ENCODE measurements at regions not wholly inside any gene's neighbourhood (a gene's known extent, or its start where the extent isn't known, plus 50 kb on each side); places are given as distances from the start of the nearest gene placed in this dataset.

DNA sequence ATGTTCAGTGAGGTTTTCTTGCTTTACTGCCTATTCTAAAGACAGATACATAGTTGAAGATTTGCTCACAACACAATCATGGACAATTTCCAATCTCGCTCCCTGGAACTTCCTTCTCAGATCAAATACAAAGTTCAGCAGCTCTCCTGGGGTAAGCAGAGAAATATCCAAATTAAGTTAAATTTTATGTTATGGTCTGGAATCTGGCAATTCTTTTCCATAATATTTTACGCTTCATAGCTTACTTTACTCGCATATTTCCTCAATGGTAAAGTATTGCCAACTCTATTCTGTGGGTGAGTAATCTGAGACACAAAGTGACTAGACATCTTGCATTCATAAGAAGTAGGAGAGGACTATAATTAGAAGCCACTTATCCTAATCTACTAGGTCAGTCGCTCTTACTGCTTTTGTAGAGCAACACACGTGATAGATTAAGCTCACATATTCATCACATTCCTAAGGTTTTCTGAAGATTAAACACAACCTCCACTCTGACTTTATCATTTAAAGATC, 529.4 kb downstream of the CCDC85A start:
- H3K9me3 ChIP-seq (replicated peaks in 1 of 3), result no peaks in the 10 kb centered on the region
- 76 to 79% (median 77%) methylated on average over 5 of the region's 5 CpGs for WGBS, 4 donors
- H3K27me3 ChIP-seq, result no peaks in the 10 kb centered on the region

DNA sequence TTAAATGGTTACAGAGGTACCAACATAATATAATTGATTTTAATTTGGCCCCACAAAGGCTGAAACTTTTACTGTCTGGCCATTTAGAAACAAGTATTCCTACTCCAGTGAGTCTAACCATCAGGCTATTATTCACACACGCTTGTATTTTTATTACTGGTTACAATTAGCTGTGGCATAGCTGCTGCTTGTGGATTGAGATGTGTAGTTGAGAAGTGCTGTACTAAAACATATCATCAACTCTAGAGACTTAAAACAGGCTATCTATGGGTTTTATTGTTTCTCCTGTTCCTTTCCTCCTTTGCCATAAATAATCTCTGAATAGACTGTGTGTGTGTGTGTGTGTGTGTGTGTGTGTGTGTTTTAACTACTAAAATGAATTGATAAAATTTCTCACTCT, 530.2 kb downstream of the CCDC85A start:
- WGBS, 4 donors, result 65 to 91% (median 74%) methylated on average over 1 of the region's 1 CpG
- H3K4me3 ChIP-seq, result no peak overlapping the region
- no peaks in the 10 kb centered on the region for H3K4me1 ChIP-seq (replicated peaks in 1 of 2)
- H3K9me3 ChIP-seq (replicated peaks in 1 of 3), result no peaks in the 10 kb centered on the region
- H3K27me3 ChIP-seq, result no peaks in the 10 kb centered on the region
- DNase-seq, result no peak
- H3K36me3 ChIP-seq (replicated peaks in 1 of 2), result no peaks in the 10 kb centered on the region
- intact Hi-C loops (cut with DNase I), result no loop called here
- no peak for TF ChIP-seq POLR2A (IDR thresholded peaks at IDR 0.05)
- TF ChIP-seq, protein P1, sequence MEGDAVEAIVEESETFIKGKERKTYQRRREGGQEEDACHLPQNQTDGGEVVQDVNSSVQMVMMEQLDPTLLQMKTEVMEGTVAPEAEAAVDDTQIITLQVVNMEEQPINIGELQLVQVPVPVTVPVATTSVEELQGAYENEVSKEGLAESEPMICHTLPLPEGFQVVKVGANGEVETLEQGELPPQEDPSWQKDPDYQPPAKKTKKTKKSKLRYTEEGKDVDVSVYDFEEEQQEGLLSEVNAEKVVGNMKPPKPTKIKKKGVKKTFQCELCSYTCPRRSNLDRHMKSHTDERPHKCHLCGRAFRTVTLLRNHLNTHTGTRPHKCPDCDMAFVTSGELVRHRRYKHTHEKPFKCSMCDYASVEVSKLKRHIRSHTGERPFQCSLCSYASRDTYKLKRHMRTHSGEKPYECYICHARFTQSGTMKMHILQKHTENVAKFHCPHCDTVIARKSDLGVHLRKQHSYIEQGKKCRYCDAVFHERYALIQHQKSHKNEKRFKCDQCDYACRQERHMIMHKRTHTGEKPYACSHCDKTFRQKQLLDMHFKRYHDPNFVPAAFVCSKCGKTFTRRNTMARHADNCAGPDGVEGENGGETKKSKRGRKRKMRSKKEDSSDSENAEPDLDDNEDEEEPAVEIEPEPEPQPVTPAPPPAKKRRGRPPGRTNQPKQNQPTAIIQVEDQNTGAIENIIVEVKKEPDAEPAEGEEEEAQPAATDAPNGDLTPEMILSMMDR (IDR thresholded peaks at IDR 0.05), result no peak
- H3K27ac ChIP-seq, result no peak overlapping the region

More for the DNA sequence above, 529.4 kb downstream of the CCDC85A start:
- no peaks in the 10 kb centered on the region for H3K4me1 ChIP-seq (replicated peaks in 1 of 2)
- intact Hi-C loops (cut with DNase I), result no loop called here
- no peak overlapping the region for H3K4me3 ChIP-seq
- DNase-seq, result no peak
- no peak overlapping the region for H3K27ac ChIP-seq
- H3K36me3 ChIP-seq (replicated peaks in 1 of 2), result no peaks in the 10 kb centered on the region
- TF ChIP-seq, protein P1 (IDR thresholded peaks at IDR 0.05), result no peak
- no peak for TF ChIP-seq POLR2A (IDR thresholded peaks at IDR 0.05)

GRCh38 chr2:56714400-56714799, 530.6 kb downstream of the CCDC85A start:
- no peaks in the 10 kb centered on the region for H3K4me1 ChIP-seq (replicated peaks in 1 of 2)
- WGBS, 4 donors, result 64 to 74% (median 69%) methylated on average over 7 of the region's 7 CpGs
- no peak for TF ChIP-seq POLR2A (IDR thresholded peaks at IDR 0.05)
- TF ChIP-seq, protein P1 (IDR thresholded peaks at IDR 0.05), result no peak
- no peaks in the 10 kb centered on the region for H3K36me3 ChIP-seq (replicated peaks in 1 of 2)
- no peak for DNase-seq
- H3K4me3 ChIP-seq, result no peak overlapping the region
- H3K27me3 ChIP-seq, result no peaks in the 10 kb centered on the region
- H3K27ac ChIP-seq, result no peak overlapping the region
- intact Hi-C loops (cut with DNase I), result no loop called here
- H3K9me3 ChIP-seq (replicated peaks in 1 of 3), result no peaks in the 10 kb centered on the region

- Histone ChIP-seq H3K36me3 (replicated peaks in 1 of 2) (no peaks in the 10 kb centered on the region), H3K27ac (no peak overlapping the region), H3K4me3 (no peak overlapping the region), H3K9me3 (replicated peaks in 1 of 3) (no peaks in the 10 kb centered on the region), H3K27me3 (no peaks in the 10 kb centered on the region), H3K4me1 (replicated peaks in 1 of 2) (no peaks in the 10 kb centered on the region)
- intact Hi-C loops (cut with DNase I), result no loop called here
- 39 to 47% (median 42%) methylated on average over 3 of the region's 3 CpGs for WGBS, 4 donors
- TF ChIP-seq POLR2A (IDR thresholded peaks at IDR 0.05), result no peak
- TF ChIP-seq, protein P1 (IDR thresholded peaks at IDR 0.05), result no peak
- DNase-seq, result no peak
These were observed 531.9 kb downstream of the CCDC85A start for GRCh38 chr2:56715683-56716082.
